IPS-20b (cell line): ENCODE measurements at regions not wholly inside any gene's neighbourhood (a gene's known extent, or its start where the extent isn't known, plus 50 kb on each side); places are given as distances from the start of the nearest gene placed in this dataset.

Experiments used
- H3K27ac ChIP-seq: one replicate; pipeline ENCODE4 v1.5.1; 2013; ENCODE audit warnings: low read length
- H3K27me3 ChIP-seq: 2 replicates; pipeline ENCODE4 v1.6.1; 2013; ENCODE audit warnings: mild to moderate bottlenecking, low read length, inconsistent platforms; ENCODE audit not compliant: insufficient read depth
- H3K36me3 ChIP-seq: 2 replicates; pipeline ENCODE4 v1.6.1; 2013; ENCODE audit warnings: low read depth, mild to moderate bottlenecking, inconsistent platforms, low read length, moderate library complexity; ENCODE audit not compliant: insufficient read depth
- H3K4me1 ChIP-seq: 2 replicates; pipeline ENCODE4 v1.6.1; 2013; ENCODE audit warnings: mild to moderate bottlenecking, control low read depth, inconsistent platforms, low read length, moderate library complexity; ENCODE audit not compliant: insufficient read depth
- H3K4me3 ChIP-seq: 2 replicates; pipeline ENCODE4 v1.5.1; 2013; ENCODE audit warnings: mild to moderate bottlenecking, low read length, inconsistent platforms
- H3K9ac ChIP-seq: 2 replicates; pipeline ENCODE4 v1.6.1; 2013; ENCODE audit warnings: low read depth, mild to moderate bottlenecking, inconsistent platforms, low read length, moderate library complexity
- H3K9me3 ChIP-seq: 2 replicates; pipeline ENCODE4 v1.6.1; 2013; ENCODE audit warnings: mild to moderate bottlenecking, low read depth, low read length, inconsistent platforms; ENCODE audit not compliant: insufficient read depth

- no peaks in the 10 kb centered on the region for H3K36me3 ChIP-seq
- H3K4me1 ChIP-seq = no peaks in the 10 kb centered on the region
- no peak overlapping the region for H3K9ac ChIP-seq
- H3K27ac ChIP-seq = no peak overlapping the region
- H3K4me3 ChIP-seq = no peak overlapping the region
- no peaks in the 10 kb centered on the region for H3K9me3 ChIP-seq
- H3K27me3 ChIP-seq = no peaks in the 10 kb centered on the region
These were observed 634.0 kb downstream of the TBC1D4 start for GRCh38 chr13:74847966-74848365.

- no peaks in the 10 kb centered on the region for H3K36me3 ChIP-seq
- no peak overlapping the region for H3K9ac ChIP-seq
- H3K27me3 ChIP-seq = no peaks in the 10 kb centered on the region
- no peak overlapping the region for H3K27ac ChIP-seq
- H3K4me1 ChIP-seq = no peaks in the 10 kb centered on the region
- H3K4me3 ChIP-seq = no peak overlapping the region
- no peaks in the 10 kb centered on the region for H3K9me3 ChIP-seq
These were observed 636.2 kb downstream of the TBC1D4 start for GRCh38 chr13:74845806-74846205.

GRCh38 chr13:74841651-74842050 is 640.3 kb downstream of the TBC1D4 start:
- Histone ChIP-seq H3K4me1 (no peaks in the 10 kb centered on the region), H3K36me3 (no peaks in the 10 kb centered on the region), H3K4me3 (no peak overlapping the region)

GRCh38 chr13:74841123-74841522 is 640.8 kb downstream of the TBC1D4 start:
- Histone ChIP-seq H3K4me1 (no peaks in the 10 kb centered on the region), H3K36me3 (no peaks in the 10 kb centered on the region), H3K27ac (no peak overlapping the region), H3K27me3 (no peaks in the 10 kb centered on the region), H3K9ac (no peak overlapping the region), H3K9me3 (no peaks in the 10 kb centered on the region), H3K4me3 (no peak overlapping the region)

More at GRCh38 chr13:74841651-74842050, 640.3 kb downstream of the TBC1D4 start:
- H3K9me3 ChIP-seq = no peaks in the 10 kb centered on the region
- H3K27ac ChIP-seq = no peak overlapping the region
- no peak overlapping the region for H3K9ac ChIP-seq
- no peaks in the 10 kb centered on the region for H3K27me3 ChIP-seq

GRCh38 chr13:74839656-74840055 is 642.3 kb downstream of the TBC1D4 start:
- no peaks in the 10 kb centered on the region for H3K4me1 ChIP-seq
- H3K27me3 ChIP-seq = no peaks in the 10 kb centered on the region
- no peaks in the 10 kb centered on the region for H3K36me3 ChIP-seq
- no peaks in the 10 kb centered on the region for H3K9me3 ChIP-seq
- H3K4me3 ChIP-seq = no peak overlapping the region
- no peak overlapping the region for H3K27ac ChIP-seq
- H3K9ac ChIP-seq = no peak overlapping the region

- Histone ChIP-seq H3K9ac (no peak overlapping the region), H3K36me3 (no peaks in the 10 kb centered on the region), H3K27ac (no peak overlapping the region), H3K27me3 (no peaks in the 10 kb centered on the region), H3K4me1 (no peaks in the 10 kb centered on the region), H3K9me3 (no peaks in the 10 kb centered on the region), H3K4me3 (no peak overlapping the region)
These were observed 643.9 kb downstream of the TBC1D4 start for GRCh38 chr13:74838096-74838495.

- Histone ChIP-seq H3K27ac (no peak overlapping the region), H3K36me3 (no peaks in the 10 kb centered on the region), H3K9me3 (no peaks in the 10 kb centered on the region), H3K4me3 (no peak overlapping the region), H3K9ac (no peak overlapping the region), H3K4me1 (no peaks in the 10 kb centered on the region), H3K27me3 (no peaks in the 10 kb centered on the region)
These were observed 645.3 kb downstream of the TBC1D4 start for GRCh38 chr13:74836628-74837027.

- H3K27ac ChIP-seq = no peak overlapping the region
- no peak overlapping the region for H3K4me3 ChIP-seq
- no peaks in the 10 kb centered on the region for H3K27me3 ChIP-seq
- H3K4me1 ChIP-seq = no peaks in the 10 kb centered on the region
- no peaks in the 10 kb centered on the region for H3K36me3 ChIP-seq
- no peak overlapping the region for H3K9ac ChIP-seq
- no peaks in the 10 kb centered on the region for H3K9me3 ChIP-seq
These were observed 646.4 kb downstream of the TBC1D4 start for GRCh38 chr13:74835579-74835978.

GRCh38 chr13:74825938-74826246 is 656.1 kb downstream of the TBC1D4 start:
- H3K9me3 ChIP-seq = no peaks in the 10 kb centered on the region
- no peak overlapping the region for H3K4me3 ChIP-seq
- no peak overlapping the region for H3K27ac ChIP-seq

GRCh38 chr13:74825152-74825937 is 656.6 kb downstream of the TBC1D4 start:
- Histone ChIP-seq H3K9me3 (no peaks in the 10 kb centered on the region), H3K36me3 (no peaks in the 10 kb centered on the region), H3K27ac (no peak overlapping the region), H3K4me1 (no peaks in the 10 kb centered on the region; the same call in 1 of the 2 replicates), H3K4me3 (no peak overlapping the region), H3K27me3 (no peaks in the 10 kb centered on the region), H3K9ac (no peak overlapping the region)

More at GRCh38 chr13:74825938-74826246, 656.1 kb downstream of the TBC1D4 start:
- H3K36me3 ChIP-seq = no peaks in the 10 kb centered on the region
- no peak overlapping the region for H3K9ac ChIP-seq
- H3K27me3 ChIP-seq = no peaks in the 10 kb centered on the region
- no peaks in the 10 kb centered on the region; the same call in 1 of the 2 replicates for H3K4me1 ChIP-seq

GRCh38 chr13:74820809-74821208 is 661.2 kb downstream of the TBC1D4 start:
- no peaks in the 10 kb centered on the region for H3K27me3 ChIP-seq
- H3K4me3 ChIP-seq = no peak overlapping the region
- no peaks in the 10 kb centered on the region for H3K9me3 ChIP-seq
- H3K27ac ChIP-seq = no peak overlapping the region
- H3K36me3 ChIP-seq = no peaks in the 10 kb centered on the region
- no peak overlapping the region for H3K9ac ChIP-seq
- no peaks in the 10 kb centered on the region; the same call in 1 of the 2 replicates for H3K4me1 ChIP-seq

GRCh38 chr13:74819549-74819948 is 662.4 kb downstream of the TBC1D4 start:
- H3K9me3 ChIP-seq = no peaks in the 10 kb centered on the region
- H3K9ac ChIP-seq = no peak overlapping the region
- no peaks in the 10 kb centered on the region for H3K36me3 ChIP-seq

More at GRCh38 chr13:74819549-74819948, 662.4 kb downstream of the TBC1D4 start:
- Histone ChIP-seq H3K27me3 (no peaks in the 10 kb centered on the region), H3K4me1 (no peaks in the 10 kb centered on the region; the same call in 1 of the 2 replicates), H3K4me3 (no peak overlapping the region), H3K27ac (no peak overlapping the region)
